ENCODE measurements at regions not wholly inside any gene's neighbourhood (a gene's known extent, or its start where the extent isn't known, plus 50 kb on each side); places are given as distances from the start of the nearest gene placed in this dataset.

DNA sequence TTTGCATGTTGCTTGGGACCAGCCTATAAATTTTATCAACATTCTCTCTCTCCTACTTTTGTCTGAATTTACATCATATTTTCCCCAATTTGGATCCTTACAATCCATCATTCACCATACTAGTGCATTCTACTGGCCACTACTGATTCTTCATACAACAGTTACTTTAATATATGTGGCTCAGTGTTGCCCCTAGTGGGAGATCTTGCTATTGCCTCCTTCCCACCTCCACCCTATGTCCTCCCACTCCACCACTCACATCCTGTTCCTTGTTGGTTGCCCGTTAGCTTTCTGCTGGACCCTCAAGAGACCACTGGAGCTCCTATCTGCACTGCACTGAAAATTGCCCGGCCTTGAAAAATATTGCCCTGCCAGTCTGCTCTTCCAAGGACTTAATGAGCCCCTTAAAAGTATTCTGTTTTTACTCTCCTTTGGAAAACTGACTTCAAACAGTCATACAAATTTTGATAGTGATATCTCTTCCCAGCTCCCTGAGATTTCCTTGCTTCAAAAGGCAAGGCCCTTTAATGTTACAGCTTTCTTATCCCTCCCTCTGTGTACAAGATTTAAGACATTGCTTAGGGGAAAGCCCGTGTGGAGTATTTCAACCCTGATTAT lies 243.2 kb upstream of the TMEM229A start:
- TF ChIP-seq, protein P1, sequence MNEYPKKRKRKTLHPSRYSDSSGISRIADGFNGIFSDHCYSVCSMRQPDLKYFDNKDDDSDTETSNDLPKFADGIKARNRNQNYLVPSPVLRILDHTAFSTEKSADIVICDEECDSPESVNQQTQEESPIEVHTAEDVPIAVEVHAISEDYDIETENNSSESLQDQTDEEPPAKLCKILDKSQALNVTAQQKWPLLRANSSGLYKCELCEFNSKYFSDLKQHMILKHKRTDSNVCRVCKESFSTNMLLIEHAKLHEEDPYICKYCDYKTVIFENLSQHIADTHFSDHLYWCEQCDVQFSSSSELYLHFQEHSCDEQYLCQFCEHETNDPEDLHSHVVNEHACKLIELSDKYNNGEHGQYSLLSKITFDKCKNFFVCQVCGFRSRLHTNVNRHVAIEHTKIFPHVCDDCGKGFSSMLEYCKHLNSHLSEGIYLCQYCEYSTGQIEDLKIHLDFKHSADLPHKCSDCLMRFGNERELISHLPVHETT (CRISPR knock-in tag; conservative IDR thresholded peaks at IDR 0.05 in 1 of 2, IDR thresholded peaks at IDR 0.05 in 1 of 2), result no peak
- TF ChIP-seq ZNF274 (IDR thresholded peaks at IDR 0.05; ENCODE audit: borderline replicate concordance, low read depth, low read length), result no peak
- TF ChIP-seq KAT8 (IDR thresholded peaks at IDR 0.05; ENCODE audit: low read depth), result no peak
- no peak for TF ChIP-seq ZNF324 (CRISPR knock-in tag; IDR thresholded peaks at IDR 0.05)
- no peak for TF ChIP-seq NRF1 (conservative IDR thresholded peaks at IDR 0.05 in 1 of 2, IDR thresholded peaks at IDR 0.05 in 1 of 2)
- no peak for TF ChIP-seq WHSC1 (IDR thresholded peaks at IDR 0.05; ENCODE audit: low read length)
- no peak for TF ChIP-seq ZNF239 (CRISPR knock-in tag; IDR thresholded peaks at IDR 0.05)

Data from K562 (cell line).